HFF-Myc (cell line): ENCODE measurements at regions not wholly inside any gene's neighbourhood (a gene's known extent, or its start where the extent isn't known, plus 50 kb on each side); places are given as distances from the start of the nearest gene placed in this dataset.
A peak's percentile ranks its signal among the peaks of the same experiment; 100 is the strongest.

Source experiments
- DNase-seq: peaks from one replicate; pipeline ENCODE4 v3.0.0-alpha.2; 2011; ENCODE audit warnings: low read depth; ENCODE audit errors: extremely low read depth
- H3K4me3 ChIP-seq: replicated peaks from 2 replicates; pipeline ENCODE4 v1.5.1; 2011; ENCODE audit warnings: low read depth, mild to moderate bottlenecking, control low read depth, low read length
- TF ChIP-seq, protein P1 (sequence below): IDR thresholded peaks from 2 replicates; pipeline ENCODE4 v1.5.1; 2012; ENCODE audit warnings: mild to moderate bottlenecking, low read depth, low read length, control low read depth; ENCODE audit errors: missing control alignments

GRCh38 chr5:61801174-61801573 is 469.1 kb downstream of the ZSWIM6 start:
- no peak overlapping the region for H3K4me3 ChIP-seq
- TF ChIP-seq, protein P1, sequence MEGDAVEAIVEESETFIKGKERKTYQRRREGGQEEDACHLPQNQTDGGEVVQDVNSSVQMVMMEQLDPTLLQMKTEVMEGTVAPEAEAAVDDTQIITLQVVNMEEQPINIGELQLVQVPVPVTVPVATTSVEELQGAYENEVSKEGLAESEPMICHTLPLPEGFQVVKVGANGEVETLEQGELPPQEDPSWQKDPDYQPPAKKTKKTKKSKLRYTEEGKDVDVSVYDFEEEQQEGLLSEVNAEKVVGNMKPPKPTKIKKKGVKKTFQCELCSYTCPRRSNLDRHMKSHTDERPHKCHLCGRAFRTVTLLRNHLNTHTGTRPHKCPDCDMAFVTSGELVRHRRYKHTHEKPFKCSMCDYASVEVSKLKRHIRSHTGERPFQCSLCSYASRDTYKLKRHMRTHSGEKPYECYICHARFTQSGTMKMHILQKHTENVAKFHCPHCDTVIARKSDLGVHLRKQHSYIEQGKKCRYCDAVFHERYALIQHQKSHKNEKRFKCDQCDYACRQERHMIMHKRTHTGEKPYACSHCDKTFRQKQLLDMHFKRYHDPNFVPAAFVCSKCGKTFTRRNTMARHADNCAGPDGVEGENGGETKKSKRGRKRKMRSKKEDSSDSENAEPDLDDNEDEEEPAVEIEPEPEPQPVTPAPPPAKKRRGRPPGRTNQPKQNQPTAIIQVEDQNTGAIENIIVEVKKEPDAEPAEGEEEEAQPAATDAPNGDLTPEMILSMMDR: no peak
- DNase-seq: no peak

DNA sequence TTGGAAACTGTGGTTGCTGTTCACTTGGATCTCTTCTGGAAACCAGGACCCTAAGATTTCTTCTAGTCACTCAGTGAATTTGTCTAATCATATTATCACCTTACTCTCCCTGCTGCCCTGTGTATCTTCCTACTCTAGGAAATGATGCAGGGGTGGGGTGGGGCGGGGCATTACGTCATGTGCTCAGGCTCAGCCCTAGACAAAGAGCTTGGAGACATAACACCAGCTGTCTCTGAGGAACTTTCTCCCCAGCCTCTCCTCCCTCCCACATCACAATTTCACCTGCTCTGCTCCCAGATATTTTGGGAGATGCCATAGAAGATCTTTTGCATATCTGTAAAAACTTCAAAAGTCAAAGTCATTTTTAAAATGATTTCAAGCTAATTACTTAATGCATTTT is 470.4 kb downstream of the ZSWIM6 start:
- no peak for DNase-seq
- TF ChIP-seq, protein P1: no peak
- H3K4me3 ChIP-seq: no peak overlapping the region

DNA sequence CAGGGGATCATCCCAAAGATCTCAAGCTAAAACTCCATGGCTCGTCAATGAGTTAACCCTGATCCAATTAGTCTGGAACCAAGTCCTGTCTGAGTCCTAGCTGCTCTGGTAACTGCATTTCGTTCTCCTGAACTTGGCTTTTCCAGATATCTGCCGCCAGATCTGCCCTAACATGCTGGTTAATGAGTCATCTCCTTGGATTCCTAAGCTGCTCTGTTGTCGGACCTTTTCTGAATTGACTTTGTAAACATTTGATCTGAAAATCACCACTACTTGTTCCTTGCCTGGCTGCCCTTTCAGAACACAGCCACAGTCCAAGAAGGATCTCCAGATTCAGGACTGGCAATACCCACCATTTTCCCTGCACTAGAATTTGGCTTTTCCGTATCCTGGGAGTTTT is 473.0 kb downstream of the ZSWIM6 start:
- TF ChIP-seq, protein P1: no peak
- DNase-seq: peak; percentile 56
- no peak overlapping the region for H3K4me3 ChIP-seq

DNA sequence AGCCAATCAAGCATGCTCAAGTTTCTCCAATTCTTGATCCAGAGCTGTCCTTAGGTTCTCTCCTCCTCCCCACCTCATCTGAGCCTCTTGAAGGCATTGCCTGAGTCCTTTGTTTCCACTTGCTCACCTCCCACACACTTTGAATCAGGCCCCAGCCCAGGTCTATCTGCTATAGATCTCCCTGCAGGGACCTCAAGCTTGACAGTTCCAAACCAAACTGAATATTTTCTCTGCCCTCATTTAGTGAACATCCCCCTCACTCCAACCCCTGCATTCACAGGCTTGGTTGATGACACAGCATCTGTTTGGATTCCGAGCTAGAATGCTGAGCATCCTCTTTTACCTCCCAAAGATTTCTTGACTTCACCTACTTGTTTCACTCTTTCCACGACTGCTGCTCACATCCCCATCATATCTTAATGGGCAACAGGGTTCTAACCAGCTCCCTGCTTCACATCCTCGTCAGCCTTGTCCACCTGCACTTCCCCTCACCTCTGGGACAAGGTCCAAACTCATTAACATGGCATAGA is 474.5 kb downstream of the ZSWIM6 start:
- H3K4me3 ChIP-seq: no peak overlapping the region
- TF ChIP-seq, protein P1: no peak
- no peak for DNase-seq

- no peak for DNase-seq
These were observed 476.0 kb downstream of the ZSWIM6 start for GRCh38 chr5:61808091-61808490.

GRCh38 chr5:61808909-61809308 is 476.9 kb downstream of the ZSWIM6 start:
- TF ChIP-seq, protein P1: no peak
- H3K4me3 ChIP-seq: no peak overlapping the region
- no peak for DNase-seq

More at GRCh38 chr5:61808091-61808490, 476.0 kb downstream of the ZSWIM6 start:
- TF ChIP-seq, protein P1: no peak
- no peak overlapping the region for H3K4me3 ChIP-seq

- no peak for DNase-seq
- no peak overlapping the region for H3K4me3 ChIP-seq
- TF ChIP-seq, protein P1: no peak
These were observed 477.6 kb downstream of the ZSWIM6 start for GRCh38 chr5:61809651-61810050.
